NCI-H2227 (cell line): ENCODE measurements at regions not wholly inside any gene's neighbourhood (a gene's known extent, or its start where the extent isn't known, plus 50 kb on each side); places are given as distances from the start of the nearest gene placed in this dataset.
"Not testable (repeated sequence)": the region's sequence is repeated elsewhere in the genome, so short reads cannot be mapped to it uniquely, and the experiment has no call there.

Experiments used
- DNase-seq: peaks from one replicate; lab custom pipeline; 2025; ENCODE audit not compliant: unreplicated experiment; lab: John Stamatoyannopoulos, UW

DNA sequence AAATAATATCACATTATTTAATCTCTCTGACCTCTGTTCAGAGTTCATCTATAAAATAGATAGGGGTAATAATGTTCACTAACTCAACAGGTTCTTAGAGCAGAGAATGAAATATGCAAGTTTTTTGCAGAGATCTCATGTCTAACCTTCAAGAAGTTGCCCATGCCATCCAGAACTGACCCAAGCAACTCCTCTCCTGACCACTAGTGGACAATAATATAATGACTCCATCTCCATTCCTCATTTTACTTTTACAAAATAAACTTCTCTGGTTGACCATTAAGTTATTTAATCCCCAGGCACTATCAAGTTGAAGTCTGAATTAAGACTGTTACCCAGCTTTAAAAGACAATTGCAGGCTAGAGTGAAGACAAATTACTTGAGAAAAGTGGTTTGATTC, 382.6 kb downstream of the KCNA4 start:
- no peak for DNase-seq

- DNase-seq: no peak
Measured at GRCh38 chr11:29629286-29629685, 387.5 kb downstream of the KCNA4 start.

DNA sequence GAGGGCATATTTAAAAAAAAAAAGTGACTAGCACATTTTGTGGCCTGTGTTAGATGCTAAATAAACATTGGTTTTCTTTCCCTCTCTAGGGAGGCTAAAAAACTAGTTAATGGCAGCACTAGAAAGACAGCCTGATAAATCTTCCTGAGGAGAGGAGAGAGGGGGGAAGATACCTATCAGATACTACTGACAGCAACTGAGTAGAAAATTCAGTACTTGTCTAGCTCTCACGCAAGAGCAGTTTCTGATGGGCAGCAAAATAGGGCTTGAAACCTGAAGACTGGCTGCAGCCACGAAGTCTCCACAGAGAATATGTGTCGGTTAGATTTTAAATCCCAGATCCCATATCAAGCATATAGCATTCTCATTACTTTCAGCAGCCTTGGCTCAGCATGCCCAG, 388.2 kb downstream of the KCNA4 start:
- DNase-seq: no peak

GRCh38 chr11:29627541-29627940, 389.3 kb downstream of the KCNA4 start:
- no peak for DNase-seq

GRCh38 chr11:29623144-29623722, 393.6 kb downstream of the KCNA4 start:
- no peak for DNase-seq

GRCh38 chr11:29616611-29617010, 400.2 kb downstream of the KCNA4 start:
- DNase-seq: no peak

GRCh38 chr11:29612423-29612822, 404.4 kb downstream of the KCNA4 start:
- DNase-seq: no peak

GRCh38 chr11:29606330-29607031, 410.3 kb downstream of the KCNA4 start:
- DNase-seq: no peak

DNA sequence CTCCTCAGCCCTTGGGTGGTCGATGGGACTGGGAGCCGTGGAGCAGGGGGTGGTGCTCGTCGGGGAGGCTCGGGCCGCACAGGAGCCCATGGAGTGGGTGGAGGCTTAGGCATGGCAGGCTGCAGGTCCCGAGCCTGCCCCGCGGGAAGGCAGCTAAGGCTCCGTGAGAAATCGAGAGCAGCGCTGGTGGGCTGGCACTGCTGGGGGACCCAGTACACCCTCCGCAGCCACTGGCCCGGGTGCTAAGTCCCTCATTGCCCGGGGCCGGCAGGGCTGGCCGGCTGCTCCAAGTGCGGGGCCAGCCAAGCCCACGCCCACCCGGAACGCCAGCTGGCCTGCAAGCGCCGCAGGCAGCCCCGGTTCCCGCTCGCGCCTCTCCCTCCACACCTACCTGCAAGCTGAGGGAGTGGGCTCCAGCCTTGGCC, 416.7 kb downstream of the KCNA4 start:
- DNase-seq: not testable (repeated sequence)

GRCh38 chr11:29584342-29584741, 432.5 kb downstream of the KCNA4 start:
- DNase-seq: no peak

DNA sequence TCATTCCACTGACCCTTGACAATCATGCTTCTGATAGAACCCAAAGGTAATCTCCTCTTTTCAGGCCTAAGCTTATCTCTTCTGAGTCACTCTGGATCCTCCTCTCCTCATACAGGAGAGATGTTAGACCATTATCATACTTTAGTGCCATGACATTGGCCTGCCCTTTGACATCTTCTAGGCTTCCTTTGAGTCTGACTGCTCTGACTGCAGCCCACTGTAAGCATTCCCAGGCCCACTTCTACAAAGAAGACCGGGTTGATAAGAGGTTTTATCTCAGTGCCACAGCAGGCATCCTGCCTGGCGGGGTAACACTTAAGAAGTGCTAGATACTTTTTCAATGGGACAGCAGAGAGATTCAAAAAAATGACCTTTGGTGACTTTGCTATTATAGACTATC, 438.0 kb downstream of the KCNA4 start:
- DNase-seq: no peak

DNA sequence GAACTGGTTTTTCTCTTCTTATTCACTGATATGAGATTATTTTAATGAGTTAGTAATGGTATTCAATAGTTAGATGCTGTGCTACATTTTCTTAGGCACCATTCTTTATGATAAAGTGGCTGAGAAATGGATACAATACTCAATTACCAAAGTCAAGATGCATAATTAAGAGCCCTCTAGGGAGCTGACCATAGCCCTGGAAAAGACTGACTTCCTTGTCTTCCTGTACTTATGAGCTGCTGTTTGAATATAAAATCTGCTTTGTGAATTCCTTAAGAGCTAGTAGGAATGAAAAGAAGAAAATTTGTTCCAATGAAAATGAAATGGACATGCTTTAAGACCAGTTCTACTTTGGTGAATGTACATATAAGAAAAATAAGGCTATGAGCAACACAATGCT, 452.3 kb downstream of the KCNA4 start:
- no peak for DNase-seq

DNA sequence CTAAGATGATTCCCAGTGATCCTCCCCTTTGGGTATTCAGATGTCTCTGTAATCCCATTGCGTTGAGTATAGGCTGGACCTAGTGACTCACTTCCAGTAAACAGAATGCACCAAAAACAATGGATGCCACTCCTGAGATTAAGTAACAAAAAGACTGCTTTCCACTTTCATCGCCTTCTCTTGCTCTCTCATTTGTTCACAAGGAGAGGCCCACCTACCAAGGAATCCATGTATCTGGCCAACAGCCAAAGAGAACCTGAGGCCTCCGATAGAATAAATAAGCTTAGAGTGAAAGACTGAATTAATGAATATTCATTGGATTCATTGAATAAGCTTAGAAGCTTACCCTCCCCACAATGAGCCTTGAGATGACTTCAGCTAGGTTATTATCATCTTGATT, 454.6 kb downstream of the KCNA4 start:
- DNase-seq: no peak

- no peak for DNase-seq
Measured at GRCh38 chr11:29553990-29554389, 462.8 kb downstream of the KCNA4 start.

DNA sequence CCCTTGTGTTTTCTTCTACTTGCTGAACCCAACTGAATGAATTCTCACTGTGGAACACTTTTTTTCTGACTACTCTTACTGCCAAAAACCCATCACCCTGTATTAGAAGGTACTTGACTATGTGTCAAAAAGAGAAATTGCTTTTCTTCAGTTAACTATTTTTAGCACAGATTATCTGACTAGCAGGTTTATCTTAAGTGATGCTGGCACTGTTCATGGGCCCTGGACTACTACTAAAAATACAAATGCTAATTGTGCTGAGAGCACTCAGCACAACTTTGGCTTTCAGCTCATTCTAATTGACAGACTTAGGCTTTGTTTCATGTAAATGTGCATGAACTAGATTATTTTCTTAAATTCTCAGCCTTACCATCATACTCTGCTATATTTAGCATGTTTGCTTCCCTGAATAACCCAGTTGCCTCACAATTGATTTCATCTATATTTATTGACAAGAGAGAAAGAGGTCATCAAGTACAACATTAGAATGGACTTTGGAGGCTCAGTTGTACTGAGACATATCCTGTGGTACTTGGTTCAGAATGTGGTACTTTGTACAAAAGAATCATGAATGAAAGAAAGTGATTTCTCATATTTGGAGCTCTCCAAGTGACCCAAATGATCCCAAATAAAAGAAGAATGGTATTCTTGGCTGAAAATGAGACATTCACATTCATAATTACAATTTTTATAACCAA, 478.3 kb downstream of the KCNA4 start:
- no peak for DNase-seq

- DNase-seq: no peak
Measured at GRCh38 chr11:29534836-29535235, 482.0 kb downstream of the KCNA4 start.

DNA sequence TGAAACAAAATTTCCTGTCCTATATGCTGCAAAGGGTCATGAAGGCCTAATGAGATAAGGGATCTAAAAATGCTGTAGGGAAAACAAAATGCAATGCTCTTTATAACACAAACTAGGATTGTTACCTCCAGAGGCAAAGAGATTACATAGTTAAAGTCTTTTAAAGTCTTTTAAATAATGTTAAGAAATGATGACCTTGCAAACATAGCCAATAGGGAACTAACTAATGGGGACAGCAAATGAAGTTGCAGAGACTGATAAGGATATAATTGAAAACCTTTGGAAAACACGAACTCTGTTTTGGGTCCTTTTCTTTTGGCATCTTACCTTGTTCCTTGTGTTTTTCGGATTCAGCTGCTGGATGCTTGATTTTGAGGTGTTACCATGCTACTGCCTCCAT, 485.9 kb downstream of the KCNA4 start:
- DNase-seq: no peak

DNA sequence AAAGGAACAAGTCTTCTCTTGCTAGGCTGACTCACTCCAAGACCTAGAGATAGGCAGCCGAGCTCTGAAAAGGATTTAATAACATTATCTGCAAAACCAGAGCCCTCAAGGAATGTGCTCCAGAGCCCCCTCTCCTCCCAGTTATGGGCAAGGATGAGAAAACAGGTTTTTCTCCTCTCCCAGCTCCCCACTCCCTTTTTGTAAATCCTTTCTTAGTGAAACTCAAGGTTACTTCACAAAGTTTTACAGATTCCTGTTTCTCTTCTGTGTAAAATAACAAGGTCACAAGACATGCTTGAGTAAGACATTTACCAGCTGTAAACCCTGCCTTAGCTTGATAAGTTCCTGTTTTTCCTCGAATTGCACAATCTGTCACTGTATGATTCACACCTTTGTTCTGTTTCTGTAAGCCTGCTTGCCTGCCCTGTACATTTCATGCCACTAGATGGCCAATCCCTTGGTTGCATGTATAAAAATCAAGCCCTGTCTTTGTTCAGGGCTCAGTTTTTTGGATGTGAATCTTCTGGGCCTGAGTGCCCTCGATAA, 489.4 kb downstream of the KCNA4 start:
- DNase-seq: no peak

DNA sequence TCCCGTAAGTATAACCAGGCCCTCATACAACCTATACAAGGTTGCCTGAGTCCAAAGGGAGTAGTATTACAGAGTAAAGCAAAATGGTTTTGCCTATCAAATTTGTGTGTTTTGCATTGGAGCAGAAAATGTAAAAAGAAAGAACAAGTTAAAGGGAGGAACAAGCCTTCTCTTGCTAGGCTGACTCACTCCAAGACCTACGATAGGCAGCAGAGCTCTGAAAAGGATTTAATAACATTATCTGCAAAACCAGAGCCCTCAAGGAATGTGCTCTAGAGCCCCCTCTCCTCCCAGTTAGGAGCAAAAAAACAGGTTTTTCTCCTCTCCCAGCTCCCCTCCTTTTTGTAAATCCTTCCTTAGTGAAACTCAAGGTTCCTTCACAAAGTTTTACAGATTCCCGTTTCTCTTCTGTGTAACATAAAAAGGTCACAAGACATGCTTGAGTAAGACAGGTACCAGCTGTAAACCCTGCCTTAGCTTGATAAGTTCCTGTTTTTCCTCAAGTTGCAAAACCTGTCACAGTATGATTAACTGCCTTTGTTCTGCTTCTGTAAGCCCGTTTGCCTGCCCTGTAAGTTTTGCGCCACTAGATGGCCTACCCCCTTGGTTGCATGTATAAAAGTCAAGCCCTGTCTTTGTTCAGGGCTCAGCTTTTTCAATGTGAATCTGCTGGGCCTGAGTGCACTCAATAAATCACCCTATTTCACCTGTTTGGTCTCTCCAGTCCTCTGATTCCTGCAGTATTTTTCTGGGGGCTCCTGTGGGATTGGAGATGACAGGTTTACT, 498.2 kb downstream of the KCNA4 start:
- DNase-seq: no peak

DNA sequence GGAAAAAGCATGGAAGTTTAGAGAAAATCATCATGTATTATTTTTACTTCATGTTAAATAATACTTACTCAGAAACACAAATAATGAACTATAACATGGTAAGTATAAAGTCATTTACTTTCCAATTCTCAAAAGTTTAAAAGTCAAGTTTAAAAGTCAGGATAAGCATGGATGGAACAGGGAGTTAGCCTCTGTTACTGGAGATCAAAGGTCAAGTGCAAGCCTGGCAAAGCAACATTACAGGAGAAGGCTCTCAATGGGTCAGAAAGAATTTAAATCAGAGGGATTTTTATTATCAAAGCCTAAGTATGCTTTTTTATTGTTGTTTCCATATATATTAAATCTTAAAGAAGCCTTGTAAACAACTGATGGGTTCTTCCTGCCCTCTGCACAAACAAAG, 505.4 kb downstream of the KCNA4 start:
- no peak for DNase-seq

DNA sequence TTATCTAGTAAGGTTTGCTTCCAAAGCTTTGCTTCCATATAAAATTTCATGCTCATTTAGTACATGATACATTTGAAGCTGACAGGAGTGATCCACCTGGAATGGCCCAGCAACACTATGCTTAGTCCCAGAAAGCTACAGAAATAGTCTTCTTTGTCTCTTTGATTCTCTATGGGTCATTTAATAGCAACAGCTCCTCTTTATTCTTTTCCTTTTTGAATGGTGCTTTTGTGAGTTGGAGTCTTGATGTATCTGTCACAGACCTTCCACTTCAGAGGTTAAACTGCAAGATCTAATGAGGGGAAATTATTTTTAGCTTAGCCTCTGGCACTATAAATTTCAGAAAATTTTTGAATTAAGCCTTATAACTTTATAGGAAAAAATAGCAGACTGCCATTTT, 509.5 kb downstream of the KCNA4 start:
- no peak for DNase-seq
